MM.1S (cell line): ENCODE measurements at regions not wholly inside any gene's neighbourhood (a gene's known extent, or its start where the extent isn't known, plus 50 kb on each side); places are given as distances from the start of the nearest gene placed in this dataset.

Experiments used
- DNase-seq: peaks from one replicate; pipeline ENCODE4 v3.0.0-alpha.2; 2015
- H2AFZ ChIP-seq: fragments of 300-600 bp; sonication (generic); 2 replicates; pipeline ENCODE4 v1.6.0; 2016; ENCODE audit warnings: antibody characterized with exemption, low read length
- H3F3A ChIP-seq: fragments of 300-600 bp; sonication (generic); 2 replicates; pipeline ENCODE4 v1.6.1; 2016; ENCODE audit warnings: mild to moderate bottlenecking, antibody characterized with exemption, low read length, moderate library complexity, mixed read lengths; ENCODE audit not compliant: insufficient read depth
- H3K27ac ChIP-seq: fragments of 300-600 bp; sonication (generic); 2 replicates; pipeline ENCODE4 v1.5.1; 2016; ENCODE audit warnings: mild to moderate bottlenecking, low read length
- H3K27me3 ChIP-seq: fragments of 300-600 bp; sonication (generic); replicated peaks from 2 replicates; pipeline ENCODE4 v1.6.0; 2016; ENCODE audit warnings: low read length; ENCODE audit not compliant: insufficient read depth
- H3K36me3 ChIP-seq: fragments of 300-600 bp; sonication (generic); replicated peaks from 2 replicates; pipeline ENCODE4 v1.6.1; 2016; ENCODE audit warnings: mild to moderate bottlenecking, low read length, mixed read lengths; ENCODE audit not compliant: insufficient read depth
- H3K4me1 ChIP-seq: fragments of 300-600 bp; sonication (generic); 2 replicates; pipeline ENCODE4 v1.6.1; 2016; ENCODE audit warnings: low read length, mixed read lengths
- H3K4me2 ChIP-seq: fragments of 300-600 bp; sonication (generic); 2 replicates; pipeline ENCODE4 v1.6.0; 2016; ENCODE audit warnings: low read depth, low read length
- H3K4me3 ChIP-seq: fragments of 300-600 bp; sonication (generic); 2 replicates; pipeline ENCODE4 v1.5.1; 2016; ENCODE audit warnings: low read length, mixed read lengths
- H3K79me2 ChIP-seq: fragments of 300-600 bp; sonication (generic); 2 replicates; pipeline ENCODE4 v1.6.1; 2016; ENCODE audit warnings: mixed run types, low read length, mixed read lengths
- H3K9ac ChIP-seq: fragments of 300-600 bp; sonication (generic); 2 replicates; pipeline ENCODE4 v1.6.1; 2016; ENCODE audit warnings: low read length, mixed read lengths
- H3K9me2 ChIP-seq: fragments of 300-600 bp; sonication (generic); replicated peaks from 2 replicates; pipeline ENCODE4 v1.6.1; 2016; ENCODE audit warnings: mild to moderate bottlenecking, low read length, mixed read lengths; ENCODE audit not compliant: insufficient read depth
- H3K9me3 ChIP-seq: fragments of 300-600 bp; sonication (generic); replicated peaks from 2 replicates; pipeline ENCODE4 v1.6.1; 2016; ENCODE audit warnings: mild to moderate bottlenecking, low read length, mixed read lengths; ENCODE audit not compliant: insufficient read depth
- H4K20me1 ChIP-seq: fragments of 300-600 bp; sonication (generic); 2 replicates; pipeline ENCODE4 v1.6.1; 2016; ENCODE audit warnings: mild to moderate bottlenecking, low read length, moderate library complexity, mixed read lengths; ENCODE audit not compliant: insufficient read depth
- EZH2 ChIP-seq: fragments of 300-600 bp; sonication (generic); optimal IDR thresholded peaks from 2 replicates; pipeline ENCODE3; 2017; ENCODE audit warnings: low read depth, mild to moderate bottlenecking, antibody characterized with exemption, low read length, mixed read lengths
- EZH2phosphoT487 ChIP-seq: fragments of 300-600 bp; sonication (generic); IDR thresholded peaks from 2 replicates; pipeline ENCODE4 v1.6.1; 2018; ENCODE audit warnings: antibody characterized with exemption, low read length
- TF ChIP-seq, protein P1 (sequence below): fragments of 300-600 bp; sonication (generic); IDR thresholded peaks from 2 replicates; pipeline ENCODE4 v1.5.1; 2016; ENCODE audit warnings: antibody characterized with exemption, low read length, mixed read lengths

DNA sequence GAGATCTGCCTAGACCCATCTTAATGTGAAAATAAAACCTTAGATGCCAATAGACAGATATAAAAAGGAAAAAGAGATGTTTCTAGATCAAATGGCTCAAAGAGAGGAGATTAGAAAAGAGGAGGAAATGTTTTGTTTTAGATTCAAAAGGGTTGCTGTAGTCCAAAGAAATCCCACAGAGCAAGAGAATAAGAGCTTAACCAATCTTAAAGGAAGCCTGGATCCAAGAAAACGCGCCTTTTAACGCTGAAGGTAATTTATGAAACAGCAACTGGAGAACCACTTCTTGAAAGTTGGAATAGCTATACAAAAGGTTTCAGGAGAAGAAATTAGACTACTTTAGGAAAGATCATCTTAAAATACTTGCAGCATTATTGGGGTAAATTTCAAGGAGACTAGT lies 298.8 kb downstream of the BRINP2 start:
- Histone ChIP-seq H3K4me3 (no peak overlapping the region), H4K20me1 (no peaks in the 10 kb centered on the region), H3K27me3 (no peaks in the 10 kb centered on the region), H3F3A (no peaks in the 10 kb centered on the region), H2AFZ (no peak overlapping the region), H3K9me2 (no peaks in the 10 kb centered on the region), H3K4me2 (no peak overlapping the region), H3K9ac (no peak overlapping the region), H3K27ac (no peak overlapping the region), H3K36me3 (no peaks in the 10 kb centered on the region), H3K79me2 (no peaks in the 10 kb centered on the region), H3K4me1 (no peaks in the 10 kb centered on the region), H3K9me3 (no peaks in the 10 kb centered on the region)
- no peak for DNase-seq
- no peak for TF ChIP-seq EZH2
- TF ChIP-seq, protein P1, sequence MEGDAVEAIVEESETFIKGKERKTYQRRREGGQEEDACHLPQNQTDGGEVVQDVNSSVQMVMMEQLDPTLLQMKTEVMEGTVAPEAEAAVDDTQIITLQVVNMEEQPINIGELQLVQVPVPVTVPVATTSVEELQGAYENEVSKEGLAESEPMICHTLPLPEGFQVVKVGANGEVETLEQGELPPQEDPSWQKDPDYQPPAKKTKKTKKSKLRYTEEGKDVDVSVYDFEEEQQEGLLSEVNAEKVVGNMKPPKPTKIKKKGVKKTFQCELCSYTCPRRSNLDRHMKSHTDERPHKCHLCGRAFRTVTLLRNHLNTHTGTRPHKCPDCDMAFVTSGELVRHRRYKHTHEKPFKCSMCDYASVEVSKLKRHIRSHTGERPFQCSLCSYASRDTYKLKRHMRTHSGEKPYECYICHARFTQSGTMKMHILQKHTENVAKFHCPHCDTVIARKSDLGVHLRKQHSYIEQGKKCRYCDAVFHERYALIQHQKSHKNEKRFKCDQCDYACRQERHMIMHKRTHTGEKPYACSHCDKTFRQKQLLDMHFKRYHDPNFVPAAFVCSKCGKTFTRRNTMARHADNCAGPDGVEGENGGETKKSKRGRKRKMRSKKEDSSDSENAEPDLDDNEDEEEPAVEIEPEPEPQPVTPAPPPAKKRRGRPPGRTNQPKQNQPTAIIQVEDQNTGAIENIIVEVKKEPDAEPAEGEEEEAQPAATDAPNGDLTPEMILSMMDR = no peak
- TF ChIP-seq EZH2phosphoT487 = no peak

GRCh38 chr1:177466286-177466685 lies 295.5 kb downstream of the BRINP2 start:
- no peak for DNase-seq
- no peaks in the 10 kb centered on the region for H3K27me3 ChIP-seq
- no peaks in the 10 kb centered on the region for H3K79me2 ChIP-seq
- no peaks in the 10 kb centered on the region for H4K20me1 ChIP-seq
- no peaks in the 10 kb centered on the region for H3K9me2 ChIP-seq
- H3K36me3 ChIP-seq = no peaks in the 10 kb centered on the region
- H3F3A ChIP-seq = no peaks in the 10 kb centered on the region
- H3K9ac ChIP-seq = no peak overlapping the region
- H3K4me2 ChIP-seq = no peak overlapping the region
- H3K27ac ChIP-seq = no peak overlapping the region
- TF ChIP-seq EZH2 (no peak), EZH2phosphoT487 (no peak)
- no peak overlapping the region for H2AFZ ChIP-seq
- H3K4me1 ChIP-seq = no peaks in the 10 kb centered on the region
- H3K9me3 ChIP-seq = no peaks in the 10 kb centered on the region
- H3K4me3 ChIP-seq = no peak overlapping the region

DNA sequence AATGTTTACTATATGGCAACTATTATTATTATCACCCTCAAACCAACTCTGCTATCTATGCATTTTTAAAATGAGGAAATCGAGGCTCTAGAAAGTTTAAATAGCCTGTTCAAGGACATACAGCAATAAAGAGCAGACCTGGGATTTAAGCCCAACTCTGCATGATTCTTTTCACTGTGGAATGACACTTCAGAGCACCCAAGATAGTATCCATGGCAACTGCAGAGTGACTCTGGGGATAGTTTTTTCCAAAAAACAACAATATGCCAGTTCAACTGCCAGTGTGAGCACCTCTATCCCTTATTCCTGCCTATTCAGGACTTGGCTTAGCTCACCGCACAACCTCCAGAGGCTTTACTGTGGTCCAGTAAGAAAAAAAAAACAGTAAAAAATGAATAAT lies 293.9 kb downstream of the BRINP2 start:
- H3F3A ChIP-seq = no peaks in the 10 kb centered on the region
- H3K36me3 ChIP-seq = no peaks in the 10 kb centered on the region
- no peaks in the 10 kb centered on the region for H3K9me2 ChIP-seq
- no peak overlapping the region for H3K9ac ChIP-seq
- no peaks in the 10 kb centered on the region for H4K20me1 ChIP-seq
- no peak for DNase-seq
- H2AFZ ChIP-seq = no peak overlapping the region
- H3K27me3 ChIP-seq = no peaks in the 10 kb centered on the region
- no peaks in the 10 kb centered on the region for H3K79me2 ChIP-seq
- no peak overlapping the region for H3K4me2 ChIP-seq
- no peak overlapping the region for H3K27ac ChIP-seq
- TF ChIP-seq, protein P1 = no peak
- TF ChIP-seq EZH2 = no peak
- TF ChIP-seq EZH2phosphoT487 = no peak
- no peaks in the 10 kb centered on the region for H3K9me3 ChIP-seq
- no peak overlapping the region for H3K4me3 ChIP-seq
- no peaks in the 10 kb centered on the region for H3K4me1 ChIP-seq

DNA sequence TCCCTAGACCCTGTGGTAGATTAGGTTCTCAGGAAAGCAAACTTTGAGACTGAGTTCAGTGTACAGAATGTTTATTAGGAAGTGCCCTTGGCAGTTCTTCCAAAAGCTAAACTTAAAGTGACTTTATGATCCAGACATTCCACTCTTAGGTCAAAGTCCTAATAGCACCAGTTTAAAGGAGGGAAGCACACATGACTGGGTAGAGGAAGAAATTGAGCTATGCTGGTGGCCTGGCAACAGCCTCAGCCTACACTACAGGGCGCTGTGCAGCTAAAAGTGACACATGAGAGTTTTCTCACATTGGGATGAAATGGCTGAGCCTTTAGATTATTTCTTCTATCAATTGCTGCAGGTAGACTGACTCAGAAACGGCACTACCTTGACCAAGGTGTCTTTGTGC lies 280.4 kb downstream of the BRINP2 start:
- Histone ChIP-seq H2AFZ (no peak overlapping the region), H3K4me2 (no peak overlapping the region), H3F3A (no peaks in the 10 kb centered on the region), H3K4me3 (no peak overlapping the region), H4K20me1 (no peaks in the 10 kb centered on the region), H3K79me2 (no peaks in the 10 kb centered on the region), H3K9me3 (no peaks in the 10 kb centered on the region), H3K9me2 (no peaks in the 10 kb centered on the region), H3K9ac (no peak overlapping the region), H3K27ac (no peak overlapping the region), H3K4me1 (no peaks in the 10 kb centered on the region), H3K36me3 (no peaks in the 10 kb centered on the region), H3K27me3 (no peaks in the 10 kb centered on the region)
- no peak for DNase-seq
- TF ChIP-seq EZH2 (no peak), EZH2phosphoT487 (no peak)
- TF ChIP-seq, protein P1 = no peak
